GM23248 (cell line): ENCODE measurements at regions not wholly inside any gene's neighbourhood (a gene's known extent, or its start where the extent isn't known, plus 50 kb on each side); places are given as distances from the start of the nearest gene placed in this dataset.
A peak's percentile ranks its signal among the peaks of the same experiment; 100 is the strongest.

Source experiments
- DNase-seq: peaks from one replicate; pipeline ENCODE4 v3.0.0-alpha.2; 2015
- H2AFZ ChIP-seq: fragments of 200-600 bp; sonication (generic); 2 replicates; pipeline ENCODE4 v1.6.1; 2016; ENCODE audit warnings: antibody characterized with exemption
- H3F3A ChIP-seq: fragments of 200-600 bp; sonication (generic); 2 replicates; pipeline ENCODE4 v1.6.1; 2016; ENCODE audit warnings: mild to moderate bottlenecking, antibody characterized with exemption, mixed run types; ENCODE audit not compliant: insufficient read depth
- H3K27ac ChIP-seq: fragments of 200-600 bp; sonication (generic); 2 replicates; pipeline ENCODE4 v1.5.1; 2016; ENCODE audit warnings: mild to moderate bottlenecking
- H3K27me3 ChIP-seq: fragments of 200-600 bp; sonication (generic); replicated peaks from 2 replicates; pipeline ENCODE4 v1.6.1; 2016; ENCODE audit warnings: mild to moderate bottlenecking; ENCODE audit not compliant: insufficient read depth
- H3K36me3 ChIP-seq: fragments of 200-600 bp; sonication (generic); 2 replicates; pipeline ENCODE4 v1.6.1; 2016; ENCODE audit warnings: low read depth, mild to moderate bottlenecking
- H3K4me1 ChIP-seq: fragments of 200-600 bp; sonication (generic); 2 replicates; pipeline ENCODE4 v1.6.1; 2016; ENCODE audit warnings: mild to moderate bottlenecking; ENCODE audit not compliant: insufficient read depth
- H3K4me2 ChIP-seq: fragments of 200-600 bp; sonication (generic); one replicate; pipeline ENCODE4 v1.6.1; 2016; ENCODE audit warnings: mild to moderate bottlenecking; ENCODE audit not compliant: unreplicated experiment
- H3K4me3 ChIP-seq: fragments of 200-600 bp; sonication (generic); 2 replicates; pipeline ENCODE4 v1.5.1; 2016; ENCODE audit warnings: mild to moderate bottlenecking
- H3K79me2 ChIP-seq: fragments of 200-600 bp; sonication (generic); 2 replicates; pipeline ENCODE4 v1.6.1; 2016; ENCODE audit warnings: mild to moderate bottlenecking; ENCODE audit not compliant: insufficient read depth
- H3K9ac ChIP-seq: fragments of 200-600 bp; sonication (generic); 2 replicates; pipeline ENCODE4 v1.6.1; 2016; ENCODE audit warnings: mild to moderate bottlenecking
- H3K9me2 ChIP-seq: fragments of 200-600 bp; sonication (generic); 2 replicates; pipeline ENCODE4 v1.6.1; 2016; ENCODE audit warnings: mixed run types, mild to moderate bottlenecking, moderate library complexity; ENCODE audit not compliant: insufficient read depth
- H3K9me3 ChIP-seq: fragments of 200-600 bp; sonication (generic); one replicate; pipeline ENCODE4 v1.6.1; 2017; ENCODE audit warnings: low read depth
- H4K20me1 ChIP-seq: fragments of 200-600 bp; sonication (generic); 2 replicates; pipeline ENCODE4 v1.6.0; 2016; ENCODE audit not compliant: insufficient read depth
- EZH2 ChIP-seq: fragments of 200-600 bp; sonication (generic); IDR thresholded peaks from 2 replicates; pipeline ENCODE4 v1.6.1; 2018; ENCODE audit warnings: antibody characterized with exemption, mild to moderate bottlenecking; ENCODE audit not compliant: insufficient read depth, poor library complexity, severe bottlenecking
- EZH2phosphoT487 ChIP-seq: fragments of 200-600 bp; sonication (generic); IDR thresholded peaks from 2 replicates; pipeline ENCODE4 v1.6.1; 2018; ENCODE audit warnings: antibody characterized with exemption, moderate library complexity, mild to moderate bottlenecking, low read depth; ENCODE audit not compliant: insufficient read depth
- whole genome bisulfite sequencing, 2 experiments: methylation state at CpG; one replicate each; pipeline ENCODE4 v1.1.6; 2015 to 2017; ENCODE audit warnings: low lambda C conversion rate in 2 of 2, low coverage in 1 of 2; ENCODE audit errors: missing lambda C conversion rate in 2 of 2; 5-methylcytosine and 5-hydroxymethylcytosine counted together
- in situ Hi-C: fragments of 300-500 bp; cut with MboI; formaldehyde crosslinking; loops from 2 replicates; pipeline ENCODE4 v1.15.0; 2020

- 0 out of 2 replicates have a peak, but pooled peaks cover 4% of the 10 kb centered on the region for H3K4me1 ChIP-seq
- H3K27ac ChIP-seq: no peak overlapping the region
- H3K9me3 ChIP-seq: no peaks in the 10 kb centered on the region
- H3K79me2 ChIP-seq: no peaks in the 10 kb centered on the region
- H3K27me3 ChIP-seq: no peaks in the 10 kb centered on the region
- no peak overlapping the region for H2AFZ ChIP-seq
- H3K9ac ChIP-seq: no peak overlapping the region
- TF ChIP-seq EZH2 (no peak), EZH2phosphoT487 (no peak)
- H3K36me3 ChIP-seq: no peaks in the 10 kb centered on the region
- H3K4me3 ChIP-seq: no peak overlapping the region
- DNase-seq: no peak
- no peak overlapping the region for H3K4me2 ChIP-seq
- in situ Hi-C loops: no loop called here
- no peaks in the 10 kb centered on the region for H4K20me1 ChIP-seq
- no peaks in the 10 kb centered on the region for H3K9me2 ChIP-seq
- no peaks in the 10 kb centered on the region for H3F3A ChIP-seq
- WGBS, 2 experiments: 59 to 68% methylated on average over 5 to 6 of the region's 6 CpGs
Measured at GRCh38 chrX:68947882-68948605, 119.2 kb downstream of the EFNB1 start.

- Histone ChIP-seq H3K9ac (no peak overlapping the region), H4K20me1 (no peaks in the 10 kb centered on the region), H2AFZ (no peak overlapping the region), H3K27me3 (no peaks in the 10 kb centered on the region), H3K79me2 (no peaks in the 10 kb centered on the region), H3F3A (no peaks in the 10 kb centered on the region), H3K27ac (peak overlapping the region; percentile 26; the same call in 1 of the 2 replicates), H3K36me3 (no peaks in the 10 kb centered on the region), H3K4me3 (no peak overlapping the region), H3K9me3 (no peaks in the 10 kb centered on the region), H3K9me2 (no peaks in the 10 kb centered on the region), H3K4me1 (0 out of 2 replicates have a peak, but pooled peaks cover 4% of the 10 kb centered on the region), H3K4me2 (no peak overlapping the region)
- peak; percentile 64 for DNase-seq
- 31 to 56% methylated on average over 4 to 10 of the region's 10 CpGs for WGBS, 2 experiments
- in situ Hi-C loops: no loop called here
- TF ChIP-seq EZH2 (no peak), EZH2phosphoT487 (no peak)
Measured at GRCh38 chrX:68945603-68946228, 116.9 kb downstream of the EFNB1 start.

- H3K27ac ChIP-seq: peak overlapping the region; percentile 26; the same call in 1 of the 2 replicates
- no peaks in the 10 kb centered on the region for H3K9me2 ChIP-seq
- no peak overlapping the region for H2AFZ ChIP-seq
- no peaks in the 10 kb centered on the region for H3F3A ChIP-seq
- H3K4me2 ChIP-seq: no peak overlapping the region
- DNase-seq: no peak
- no peaks in the 10 kb centered on the region for H3K36me3 ChIP-seq
- H3K9me3 ChIP-seq: no peaks in the 10 kb centered on the region
- no peak overlapping the region for H3K9ac ChIP-seq
- H3K4me3 ChIP-seq: no peak overlapping the region
- no peaks in the 10 kb centered on the region for H3K27me3 ChIP-seq
- WGBS, 2 experiments: 35 to 51% methylated on average over 2 of the region's 2 CpGs
- H3K4me1 ChIP-seq: 0 out of 2 replicates have a peak, but pooled peaks cover 4% of the 10 kb centered on the region
- TF ChIP-seq EZH2 (no peak), EZH2phosphoT487 (no peak)
- in situ Hi-C loops: no loop called here
- H4K20me1 ChIP-seq: no peaks in the 10 kb centered on the region
- no peaks in the 10 kb centered on the region for H3K79me2 ChIP-seq
Measured at GRCh38 chrX:68945081-68945602, 116.3 kb downstream of the EFNB1 start.

GRCh38 chrX:68944211-68944610 lies 115.4 kb downstream of the EFNB1 start:
- in situ Hi-C loops: no loop called here
- no peaks in the 10 kb centered on the region for H4K20me1 ChIP-seq
- no peaks in the 10 kb centered on the region for H3K36me3 ChIP-seq
- H3K9ac ChIP-seq: no peak overlapping the region
- no peaks in the 10 kb centered on the region for H3K27me3 ChIP-seq
- no peaks in the 10 kb centered on the region for H3K9me3 ChIP-seq
- DNase-seq: no peak
- H3K9me2 ChIP-seq: no peaks in the 10 kb centered on the region
- no peak overlapping the region for H3K4me3 ChIP-seq
- TF ChIP-seq EZH2phosphoT487 (no peak), EZH2 (no peak)
- H3F3A ChIP-seq: no peaks in the 10 kb centered on the region
- H3K4me1 ChIP-seq: peaks cover 6% of the 10 kb centered on the region; the same call in 1 of the 2 replicates
- no peak overlapping the region for H3K4me2 ChIP-seq
- no peak overlapping the region for H3K27ac ChIP-seq
- no peaks in the 10 kb centered on the region for H3K79me2 ChIP-seq
- WGBS, 2 experiments: 96 to 100% methylated on average over 2 of the region's 2 CpGs
- H2AFZ ChIP-seq: no peak overlapping the region
